Caco-2 (cell line): ENCODE measurements at regions not wholly inside any gene's neighbourhood (a gene's known extent, or its start where the extent isn't known, plus 50 kb on each side); places are given as distances from the start of the nearest gene placed in this dataset.

Experiments
- BruUV-seq: library from RNA; stranded (reverse); fragments of 400-500 nt; replicated peaks from 2 replicates; lab custom pipeline; 2021; lab: Mats Ljungman, UMichigan
- CTCF ChIA-PET: fragments of 300-600 bp; sonication (Branson Sonifier 250); formaldehyde crosslinking; loops from one replicate; lab custom pipeline; 2022; ENCODE audit warnings: antibody characterized with exemption; lab: Charles Lee
- POLR2A ChIA-PET: fragments of 300-600 bp; sonication (Branson Sonifier 250); formaldehyde crosslinking; loops from one replicate; lab custom pipeline; 2022; ENCODE audit warnings: antibody characterized with exemption; lab: Charles Lee
- DNase-seq, 2 experiments: peaks; one replicate each; pipeline versions ENCODE4 v3.0.0 to v3.0.0-alpha.2; 2020 to 2022
- H3K27me3 ChIP-seq: replicated peaks from 2 replicates; pipeline ENCODE4 v1.6.0; 2011; ENCODE audit warnings: low read length; ENCODE audit not compliant: control insufficient read depth, insufficient read depth
- H3K36me3 ChIP-seq: 2 replicates; pipeline ENCODE4 v1.5.1; 2011; ENCODE audit warnings: low read length; ENCODE audit not compliant: control insufficient read depth, insufficient read depth
- H3K4me1 ChIP-seq: fragments of 250-450 bp; sonication (Bioruptor Pico); 2 replicates; pipeline ENCODE4 v1.5.1; 2020; ENCODE audit warnings: mild to moderate bottlenecking
- H3K4me3 ChIP-seq: 2 replicates; pipeline ENCODE4 v1.5.1; 2011; ENCODE audit warnings: low read depth, mild to moderate bottlenecking, control low read depth, low read length
- H3K9me3 ChIP-seq: fragments of 250-450 bp; sonication (Bioruptor Pico); 2 replicates; pipeline ENCODE4 v1.5.1; 2020; ENCODE audit warnings: mild to moderate bottlenecking, moderate library complexity
- H3K27ac Mint-ChIP-seq: one replicate; pipeline ENCODE4 v1.8.0; 2022; ENCODE audit warnings: mixed read lengths; ENCODE audit not compliant: unreplicated experiment
- H3K27me3 Mint-ChIP-seq: one replicate; pipeline ENCODE4 v1.8.0; 2022; ENCODE audit warnings: mixed read lengths; ENCODE audit not compliant: insufficient read depth, unreplicated experiment
- H3K36me3 Mint-ChIP-seq: one replicate; pipeline ENCODE4 v1.8.0; 2022; ENCODE audit warnings: mild to moderate bottlenecking, mixed read lengths; ENCODE audit not compliant: insufficient read depth, unreplicated experiment
- H3K4me1 Mint-ChIP-seq: one replicate; pipeline ENCODE4 v1.8.0; 2022; ENCODE audit warnings: low read depth, mixed read lengths; ENCODE audit not compliant: unreplicated experiment
- H3K4me3 Mint-ChIP-seq: one replicate; pipeline ENCODE4 v1.8.0; 2022; ENCODE audit warnings: mild to moderate bottlenecking, moderate library complexity, mixed read lengths; ENCODE audit not compliant: unreplicated experiment
- H3K9me3 Mint-ChIP-seq: one replicate; pipeline ENCODE4 v1.8.0; 2022; ENCODE audit warnings: mixed read lengths; ENCODE audit not compliant: unreplicated experiment
- CTCF ChIP-seq, 2 experiments: fragments of 200-600 bp in 1 of 2; IDR thresholded peaks; 1 replicate in 1 of 2; 2 replicates in 1 of 2; pipeline versions ENCODE4 v1.5.1 to v1.8.0; 2011 to 2022; ENCODE audit warnings: antibody characterized with exemption in 1 of 2, control low read depth in 1 of 2, inconsistent platforms in 1 of 2, low read depth in 1 of 2, low read length in 1 of 2, mild to moderate bottlenecking in 1 of 2, moderate library complexity in 1 of 2; ENCODE audit not compliant: insufficient read depth in 1 of 2, severe bottlenecking in 1 of 2, unreplicated experiment in 1 of 2
- intact Hi-C: fragments of 100-400 bp; cut with micrococcal nuclease; formaldehyde crosslinking; loops from one replicate; pipeline ENCODE4 v1.10.0; 2022; ENCODE audit not compliant: unreplicated experiment

- ChIA-PET CTCF (no interaction called here), POLR2A (no interaction called here)
- TF ChIP-seq CTCF (IDR thresholded peaks at IDR 0.05; ENCODE audit: insufficient read depth in 1 of 2, low read depth in 1 of 2, low read length in 1 of 2, severe bottlenecking in 1 of 2, unreplicated experiment in 1 of 2) = no peak
- Mint-ChIP-seq H3K9me3 (no peaks in the 10 kb centered on the region), H3K36me3 (no peaks in the 10 kb centered on the region), H3K27me3 (peaks cover 6% of the 10 kb centered on the region), H3K4me3 (no peak overlapping the region), H3K4me1 (no peaks in the 10 kb centered on the region), H3K27ac (no peak overlapping the region)
- Histone ChIP-seq H3K4me3 (no peak overlapping the region), H3K9me3 (no peaks in the 10 kb centered on the region), H3K27me3 (no peaks in the 10 kb centered on the region), H3K36me3 (no peaks in the 10 kb centered on the region), H3K4me1 (no peaks in the 10 kb centered on the region)
- no peak for DNase-seq
- BruUV-seq = no TSS peak
- intact Hi-C loops = no loop called here
These were observed 155.2 kb downstream of the SLC30A10 start for GRCh38 chr1:219773110-219773509.

- DNase-seq = no peak
- BruUV-seq = no TSS peak
- CTCF ChIA-PET = no interaction called here
- POLR2A ChIA-PET = no interaction called here
- Histone ChIP-seq H3K27me3 (no peaks in the 10 kb centered on the region), H3K9me3 (no peaks in the 10 kb centered on the region), H3K4me1 (no peaks in the 10 kb centered on the region), H3K4me3 (no peak overlapping the region), H3K36me3 (no peaks in the 10 kb centered on the region)
- no peak for TF ChIP-seq CTCF (IDR thresholded peaks at IDR 0.05; ENCODE audit: insufficient read depth in 1 of 2, low read depth in 1 of 2, low read length in 1 of 2, severe bottlenecking in 1 of 2, unreplicated experiment in 1 of 2)
- no peak overlapping the region for H3K4me3 Mint-ChIP-seq
- no peak overlapping the region for H3K27ac Mint-ChIP-seq
- no peaks in the 10 kb centered on the region for H3K36me3 Mint-ChIP-seq
- H3K4me1 Mint-ChIP-seq = no peaks in the 10 kb centered on the region
- no peaks in the 10 kb centered on the region for H3K9me3 Mint-ChIP-seq
- intact Hi-C loops = no loop called here
- H3K27me3 Mint-ChIP-seq = peaks cover 6% of the 10 kb centered on the region
These were observed 155.9 kb downstream of the SLC30A10 start for GRCh38 chr1:219772265-219773036.

GRCh38 chr1:219771080-219771479 lies 157.3 kb downstream of the SLC30A10 start:
- DNase-seq = no peak
- no peak overlapping the region for H3K27ac Mint-ChIP-seq
- Histone ChIP-seq H3K27me3 (no peaks in the 10 kb centered on the region), H3K4me3 (no peak overlapping the region), H3K4me1 (no peaks in the 10 kb centered on the region), H3K36me3 (no peaks in the 10 kb centered on the region), H3K9me3 (no peaks in the 10 kb centered on the region)
- POLR2A ChIA-PET = interaction anchor here (0.5 kb wide), 1 partner anchor 1390 kb away, joined by 4 read pairs; no protein-coding TSS in a partner anchor
- no peaks in the 10 kb centered on the region for H3K36me3 Mint-ChIP-seq
- no peak overlapping the region for H3K4me3 Mint-ChIP-seq
- H3K9me3 Mint-ChIP-seq = no peaks in the 10 kb centered on the region
- BruUV-seq = no TSS peak
- intact Hi-C loops = no loop called here
- peaks cover 9% of the 10 kb centered on the region for H3K27me3 Mint-ChIP-seq
- CTCF ChIA-PET = no interaction called here
- TF ChIP-seq CTCF (IDR thresholded peaks at IDR 0.05; ENCODE audit: insufficient read depth in 1 of 2, low read depth in 1 of 2, low read length in 1 of 2, severe bottlenecking in 1 of 2, unreplicated experiment in 1 of 2) = no peak
- no peaks in the 10 kb centered on the region for H3K4me1 Mint-ChIP-seq
